Stimulated activated CD4-positive, alpha-beta T cell treated with anti-CD3 and anti-CD28 coated beads, Interleukin-12 subunit alpha, Interleukin-12 subunit beta, amount 100 ng/mL, for 4 hours (primary cell): ENCODE measurements at regions not wholly inside any gene's neighbourhood (a gene's known extent, or its start where the extent isn't known, plus 50 kb on each side); places are given as distances from the start of the nearest gene placed in this dataset.

Experiments
- DNase-seq: peaks from one replicate; pipeline ENCODE4 v3.0.0-alpha.2; 2020

GRCh38 chr2:144211065-144211464, 308.9 kb downstream of the ZEB2 start:
- DNase-seq, result no peak

GRCh38 chr2:144210076-144210475, 309.8 kb downstream of the ZEB2 start:
- no peak for DNase-seq

GRCh38 chr2:144208924-144209323, 311.0 kb downstream of the ZEB2 start:
- no peak for DNase-seq

- DNase-seq, result no peak
These were observed 313.9 kb downstream of the ZEB2 start for GRCh38 chr2:144206019-144206418.

- DNase-seq, result no peak
These were observed 318.0 kb downstream of the ZEB2 start for GRCh38 chr2:144201868-144202468.

- no peak for DNase-seq
These were observed 318.8 kb downstream of the ZEB2 start for GRCh38 chr2:144201126-144201525.

GRCh38 chr2:144198116-144198515, 321.8 kb downstream of the ZEB2 start:
- DNase-seq, result no peak

GRCh38 chr2:144194326-144195071, 325.4 kb downstream of the ZEB2 start:
- no peak for DNase-seq

GRCh38 chr2:144190908-144191605, 328.9 kb downstream of the ZEB2 start:
- DNase-seq, result no peak

GRCh38 chr2:144183727-144184126, 336.2 kb downstream of the ZEB2 start:
- DNase-seq, result peak; percentile 47

- no peak for DNase-seq
These were observed 338.9 kb downstream of the ZEB2 start for GRCh38 chr2:144181001-144181400.

- DNase-seq, result no peak
These were observed 339.8 kb downstream of the ZEB2 start for GRCh38 chr2:144180131-144180530.

- DNase-seq, result no peak
These were observed 349.7 kb downstream of the ZEB2 start for GRCh38 chr2:144170179-144170578.

GRCh38 chr2:144166743-144167142, 353.2 kb downstream of the ZEB2 start:
- DNase-seq, result no peak

GRCh38 chr2:144165599-144166250, 354.2 kb downstream of the ZEB2 start:
- no peak for DNase-seq

- DNase-seq, result no peak
These were observed 356.3 kb downstream of the ZEB2 start for GRCh38 chr2:144163592-144163991.

GRCh38 chr2:144162652-144163051, 357.3 kb downstream of the ZEB2 start:
- DNase-seq, result peak; percentile 10

- DNase-seq, result no peak
These were observed 358.9 kb downstream of the ZEB2 start for GRCh38 chr2:144161061-144161460.

- no peak for DNase-seq
These were observed 360.7 kb downstream of the ZEB2 start for GRCh38 chr2:144159240-144159639.

- DNase-seq, result no peak
These were observed 361.8 kb downstream of the ZEB2 start for GRCh38 chr2:144158096-144158495.

- DNase-seq, result no peak
These were observed 362.9 kb downstream of the ZEB2 start for GRCh38 chr2:144156736-144157640.

GRCh38 chr2:144154205-144154604, 365.7 kb downstream of the ZEB2 start:
- no peak for DNase-seq
